OCI-LY7 (cell line): ENCODE measurements at regions not wholly inside any gene's neighbourhood (a gene's known extent, or its start where the extent isn't known, plus 50 kb on each side); places are given as distances from the start of the nearest gene placed in this dataset.

Source experiments
- EZH2phosphoT487 ChIP-seq: fragments of 200-600 bp; sonication (generic); IDR thresholded peaks from 2 replicates; pipeline ENCODE4 v1.6.1; 2018; ENCODE audit warnings: low read depth, borderline replicate concordance, mild to moderate bottlenecking, mixed run types, antibody characterized with exemption, low read length, moderate library complexity, mixed read lengths
- TF ChIP-seq, protein P1 (sequence below): fragments of 200-600 bp; sonication (generic); conservative IDR thresholded peaks from 2 replicates; pipeline ENCODE4 v1.5.1; 2014; ENCODE audit warnings: mild to moderate bottlenecking, antibody characterized with exemption, low read length, moderate library complexity, mixed read lengths

- TF ChIP-seq, protein P1, sequence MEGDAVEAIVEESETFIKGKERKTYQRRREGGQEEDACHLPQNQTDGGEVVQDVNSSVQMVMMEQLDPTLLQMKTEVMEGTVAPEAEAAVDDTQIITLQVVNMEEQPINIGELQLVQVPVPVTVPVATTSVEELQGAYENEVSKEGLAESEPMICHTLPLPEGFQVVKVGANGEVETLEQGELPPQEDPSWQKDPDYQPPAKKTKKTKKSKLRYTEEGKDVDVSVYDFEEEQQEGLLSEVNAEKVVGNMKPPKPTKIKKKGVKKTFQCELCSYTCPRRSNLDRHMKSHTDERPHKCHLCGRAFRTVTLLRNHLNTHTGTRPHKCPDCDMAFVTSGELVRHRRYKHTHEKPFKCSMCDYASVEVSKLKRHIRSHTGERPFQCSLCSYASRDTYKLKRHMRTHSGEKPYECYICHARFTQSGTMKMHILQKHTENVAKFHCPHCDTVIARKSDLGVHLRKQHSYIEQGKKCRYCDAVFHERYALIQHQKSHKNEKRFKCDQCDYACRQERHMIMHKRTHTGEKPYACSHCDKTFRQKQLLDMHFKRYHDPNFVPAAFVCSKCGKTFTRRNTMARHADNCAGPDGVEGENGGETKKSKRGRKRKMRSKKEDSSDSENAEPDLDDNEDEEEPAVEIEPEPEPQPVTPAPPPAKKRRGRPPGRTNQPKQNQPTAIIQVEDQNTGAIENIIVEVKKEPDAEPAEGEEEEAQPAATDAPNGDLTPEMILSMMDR = no peak
- TF ChIP-seq EZH2phosphoT487 = no peak
Measured at GRCh38 chr18:46346896-46347630, 242.9 kb downstream of the HAUS1 start.
